Activated T-cell treated with anti-CD3 and anti-CD28 coated beads, Interleukin-2, amount 50 U/mL, for 4 hours (primary cell): ENCODE measurements at regions not wholly inside any gene's neighbourhood (a gene's known extent, or its start where the extent isn't known, plus 50 kb on each side); places are given as distances from the start of the nearest gene placed in this dataset.
"Not testable (repeated sequence)": the region's sequence is repeated elsewhere in the genome, so short reads cannot be mapped to it uniquely, and the experiment has no call there.

ENCODE experiments used
- ATAC-seq, 2 donors: fragments of 200-7000 bp; cut with Tn5 transposase; one replicate each; pipeline ENCODE4 v1.10.0; 2021
- DNase-seq: peaks from one replicate; pipeline ENCODE4 v3.0.0-alpha.2; 2020
- H3K27me3 Mint-ChIP-seq: one replicate; pipeline ENCODE4 v1.8.0; 2021; ENCODE audit warnings: low read depth, mixed read lengths
- H3K36me3 Mint-ChIP-seq: one replicate; pipeline ENCODE4 v1.8.0; 2022; ENCODE audit warnings: mixed read lengths; ENCODE audit not compliant: insufficient read depth
- H3K4me1 Mint-ChIP-seq: one replicate; pipeline ENCODE4 v1.8.0; 2021; ENCODE audit warnings: low read depth, mixed read lengths
- H3K4me3 Mint-ChIP-seq: one replicate; pipeline ENCODE4 v1.8.0; 2021; ENCODE audit warnings: mild to moderate bottlenecking, moderate library complexity, mixed read lengths
- H3K9me3 Mint-ChIP-seq: one replicate; pipeline ENCODE4 v1.8.0; 2021; ENCODE audit warnings: mixed read lengths

DNA sequence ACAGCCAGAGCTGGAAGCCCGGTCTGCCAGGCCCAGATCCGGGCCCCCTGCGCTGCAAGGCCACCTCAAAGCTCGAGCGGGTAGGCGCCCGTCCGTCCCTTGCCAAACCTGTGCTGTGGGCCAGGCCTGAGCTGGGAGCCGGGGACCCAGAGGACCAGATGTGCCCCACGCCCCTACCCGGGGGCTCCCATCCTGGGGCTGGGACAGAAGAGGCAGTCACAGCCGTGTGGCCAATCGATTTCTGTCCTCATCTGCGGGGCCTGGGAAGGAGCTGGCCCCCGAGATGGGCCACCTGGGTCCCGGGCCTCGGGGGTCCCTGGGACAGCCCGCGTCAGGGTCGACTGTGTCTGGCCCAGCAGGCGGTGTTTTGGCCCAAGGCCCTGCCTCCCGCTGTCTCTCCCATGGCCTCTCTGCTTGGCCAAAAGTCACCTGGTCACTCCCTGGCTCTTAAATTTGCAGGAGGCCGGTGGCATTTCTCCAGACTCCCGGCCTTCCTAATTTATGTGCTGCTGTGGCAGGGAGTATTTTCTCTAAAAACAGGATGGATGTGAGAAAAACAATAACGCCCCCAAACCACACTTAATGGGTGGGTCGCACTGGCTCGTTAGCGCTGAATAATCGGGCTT is 63.8 kb downstream of the UNCX start:
- Mint-ChIP-seq H3K9me3 (no peaks in the 10 kb centered on the region), H3K36me3 (no peaks in the 10 kb centered on the region), H3K27me3 (peaks cover 24% of the 10 kb centered on the region), H3K4me3 (no peak overlapping the region), H3K4me1 (no peaks in the 10 kb centered on the region)
- no peak for DNase-seq
- no peak for ATAC-seq

DNA sequence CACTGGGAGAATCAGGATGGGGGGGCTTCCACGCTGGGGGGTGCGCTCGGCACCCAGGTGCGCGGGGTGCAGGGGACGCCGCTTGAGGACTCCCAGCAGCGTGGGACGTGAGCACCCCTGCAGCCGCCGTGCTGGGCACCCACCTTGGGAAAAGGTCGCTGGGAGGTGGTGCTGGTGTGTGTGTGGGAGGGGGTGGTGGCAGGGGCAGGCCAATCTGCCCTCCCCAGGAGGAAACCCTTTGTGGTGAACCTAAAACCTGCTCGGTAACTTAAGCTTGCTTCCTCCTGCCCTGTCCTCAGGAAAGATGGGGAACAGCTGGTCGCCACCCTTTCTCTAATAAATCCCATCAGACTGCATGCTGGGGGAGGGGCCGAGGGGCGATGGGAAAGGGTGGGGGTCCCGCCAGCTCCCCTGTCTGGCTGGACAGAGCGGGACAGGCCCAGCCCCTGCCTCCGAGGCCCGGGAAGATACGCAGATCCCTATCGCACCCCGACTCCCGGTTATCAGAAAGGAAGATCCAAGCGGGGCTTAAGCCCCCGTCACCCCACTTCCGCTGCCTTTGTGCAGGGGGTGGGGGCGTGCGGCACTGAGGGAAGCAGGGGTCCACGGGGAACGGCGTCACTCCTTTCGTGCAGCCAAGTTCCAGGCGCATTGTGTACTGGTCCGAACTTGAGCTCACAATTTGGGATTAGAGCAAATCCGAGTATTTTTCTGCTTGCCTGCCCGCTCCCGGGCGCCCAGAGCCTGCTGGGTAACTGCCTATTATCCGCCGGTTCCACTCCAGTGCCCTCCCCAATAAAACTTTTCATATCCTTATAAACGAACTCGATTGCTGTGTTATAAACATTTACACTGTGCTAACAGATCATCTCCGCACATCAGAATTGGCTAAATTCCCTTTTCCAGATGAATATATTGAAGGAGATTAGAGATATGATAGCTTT is 64.6 kb downstream of the UNCX start:
- DNase-seq, result no peak
- Mint-ChIP-seq H3K4me3 (no peak overlapping the region), H3K27me3 (peaks cover 17% of the 10 kb centered on the region), H3K4me1 (no peaks in the 10 kb centered on the region), H3K36me3 (no peaks in the 10 kb centered on the region), H3K9me3 (no peaks in the 10 kb centered on the region)
- no peak for ATAC-seq

DNA sequence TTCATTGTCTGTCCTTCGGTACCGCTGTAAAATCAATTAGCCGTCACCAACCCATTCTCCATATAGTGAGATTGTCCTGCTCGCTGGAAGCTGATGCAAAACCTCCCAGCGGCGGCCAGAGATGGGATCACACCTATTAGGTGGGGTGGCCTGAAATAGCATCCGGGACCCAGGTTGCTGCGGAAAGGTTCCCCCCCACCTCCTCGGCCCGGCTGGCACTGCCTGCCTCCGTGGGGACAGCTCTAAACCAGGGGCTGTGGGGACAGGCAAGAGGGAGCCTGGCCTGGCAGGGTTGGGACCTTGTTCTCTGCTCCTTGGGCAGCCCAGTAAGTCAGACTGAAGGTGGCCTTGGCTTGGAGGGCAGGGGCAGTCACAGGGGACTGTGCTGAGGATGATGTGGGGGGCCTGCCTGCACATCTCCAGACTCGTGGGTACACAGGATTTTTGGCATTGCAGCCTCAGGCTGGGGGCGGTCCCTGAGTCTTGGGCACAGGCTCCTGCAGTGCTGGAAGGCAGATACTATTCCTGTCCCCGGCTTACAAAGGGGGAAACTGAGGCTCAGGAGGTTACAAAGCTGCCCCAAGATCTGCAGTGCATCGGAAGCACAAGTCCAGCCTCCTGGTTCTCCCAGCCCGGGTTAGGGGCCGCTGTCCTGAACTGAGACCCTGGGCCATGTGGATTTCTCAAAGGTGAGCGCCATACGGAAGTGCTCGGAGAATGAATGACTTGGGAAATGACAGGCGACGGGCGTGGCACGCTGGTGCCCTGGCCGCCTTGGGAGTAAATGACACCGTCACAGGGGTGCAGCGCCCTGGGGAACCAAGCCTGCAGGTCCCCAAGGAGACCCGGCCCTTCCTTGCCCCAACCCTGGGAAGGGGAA is 65.6 kb downstream of the UNCX start:
- ATAC-seq (no peak), DNase-seq (no peak)
- H3K9me3 Mint-ChIP-seq, result no peaks in the 10 kb centered on the region
- no peak overlapping the region for H3K4me3 Mint-ChIP-seq
- H3K27me3 Mint-ChIP-seq, result peaks cover 16% of the 10 kb centered on the region
- no peaks in the 10 kb centered on the region for H3K4me1 Mint-ChIP-seq
- no peaks in the 10 kb centered on the region for H3K36me3 Mint-ChIP-seq

DNA sequence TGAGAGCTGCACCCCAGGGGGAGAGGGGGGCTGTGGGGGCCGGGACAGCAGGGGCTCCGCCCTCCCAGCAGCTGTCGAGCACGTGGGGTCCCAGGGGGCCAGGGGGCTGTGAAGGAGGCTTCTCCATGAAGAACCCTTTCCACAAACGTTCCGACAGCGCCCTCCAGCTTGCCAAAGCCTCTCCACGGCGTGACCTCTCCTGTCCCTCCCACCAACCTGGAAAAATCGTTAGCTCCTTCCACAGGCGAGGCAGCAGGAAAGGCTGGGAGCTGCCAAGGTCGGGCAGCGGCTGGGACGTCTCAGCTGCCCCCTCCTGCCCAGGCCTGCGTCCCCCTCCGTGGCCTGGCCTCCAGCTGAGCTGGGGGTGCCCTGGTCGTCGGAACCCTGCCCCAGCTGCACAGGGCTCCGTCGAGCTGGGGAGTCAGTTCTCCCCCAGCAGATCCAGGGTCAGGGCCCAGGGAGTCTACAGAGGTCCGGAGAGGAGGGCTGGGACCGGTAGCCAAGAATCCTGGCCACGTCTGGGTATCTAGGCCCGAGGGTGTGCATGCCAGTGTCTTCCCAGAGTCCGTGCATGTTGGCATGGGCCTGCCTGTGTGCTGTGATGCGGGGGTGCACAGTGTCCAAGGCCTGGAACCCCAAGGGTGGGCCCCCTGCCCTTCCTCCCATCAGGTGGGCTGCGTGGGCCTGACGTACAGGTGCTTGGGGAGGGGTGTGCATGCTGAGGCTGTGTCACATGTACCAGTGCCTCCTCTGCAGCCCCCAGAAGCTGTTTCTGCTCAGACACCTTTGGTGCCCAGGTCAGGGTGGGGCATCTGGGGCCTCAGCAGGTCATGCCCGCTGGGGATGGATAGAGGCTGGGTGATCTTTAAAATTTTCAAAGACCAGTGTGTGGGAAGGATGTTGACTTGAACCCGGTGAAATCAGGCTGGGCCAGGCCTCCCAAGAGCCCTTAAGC is 66.5 kb downstream of the UNCX start:
- Mint-ChIP-seq H3K27me3 (peaks cover 15% of the 10 kb centered on the region), H3K4me3 (no peak overlapping the region), H3K9me3 (no peaks in the 10 kb centered on the region), H3K36me3 (no peaks in the 10 kb centered on the region), H3K4me1 (no peaks in the 10 kb centered on the region)
- no peak for ATAC-seq
- no peak for DNase-seq

DNA sequence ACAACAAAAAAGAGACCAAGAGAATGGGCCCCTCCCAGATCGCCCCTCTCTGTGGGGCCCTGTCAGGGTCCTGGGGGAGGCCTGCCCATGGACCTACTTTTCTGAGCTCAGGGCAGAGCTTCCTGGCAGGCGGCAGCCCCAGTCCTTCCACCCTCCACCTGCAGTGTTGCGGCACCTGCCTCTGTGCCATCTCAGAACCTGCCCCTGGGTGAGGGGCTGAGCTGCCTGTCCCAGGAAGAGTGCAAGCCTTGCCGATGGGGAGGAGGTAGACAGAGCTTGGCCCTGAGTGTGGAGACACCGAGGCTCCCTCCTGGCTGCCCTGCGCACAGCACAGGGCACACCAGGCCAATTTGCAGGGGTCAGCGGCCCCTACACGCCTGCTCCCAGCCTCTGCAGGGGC is 67.5 kb downstream of the UNCX start:
- no peaks in the 10 kb centered on the region for H3K36me3 Mint-ChIP-seq
- no peaks in the 10 kb centered on the region for H3K4me1 Mint-ChIP-seq
- no peaks in the 10 kb centered on the region for H3K9me3 Mint-ChIP-seq

DNA sequence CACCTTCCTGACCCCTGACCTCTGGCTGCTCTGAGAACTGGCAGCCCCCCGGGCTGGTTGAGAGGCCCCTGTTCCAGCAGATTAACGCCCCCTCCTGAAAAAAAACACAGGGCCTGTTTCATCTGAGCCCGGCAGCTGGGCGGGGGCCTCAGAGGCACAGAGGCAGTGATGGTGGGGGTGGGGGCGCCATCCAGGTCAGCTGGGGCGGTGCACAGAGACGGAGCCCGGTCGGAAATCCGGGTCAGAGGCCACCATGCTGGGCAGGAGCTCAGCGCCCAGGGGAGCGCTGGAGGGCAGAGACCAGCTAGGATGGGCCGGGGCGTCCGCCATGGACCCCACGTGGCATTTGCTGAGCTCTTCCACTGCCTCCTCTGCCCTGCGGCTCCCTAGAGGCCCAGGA is 68.0 kb downstream of the UNCX start:
- H3K9me3 Mint-ChIP-seq, result no peaks in the 10 kb centered on the region
- H3K36me3 Mint-ChIP-seq, result no peaks in the 10 kb centered on the region
- H3K4me3 Mint-ChIP-seq, result no peak overlapping the region
- peaks cover 18% of the 10 kb centered on the region for H3K27me3 Mint-ChIP-seq
- H3K4me1 Mint-ChIP-seq, result no peaks in the 10 kb centered on the region
- no peak for ATAC-seq
- DNase-seq, result no peak

More for the DNA sequence above, 67.5 kb downstream of the UNCX start:
- ATAC-seq (no peak), DNase-seq (no peak)
- H3K27me3 Mint-ChIP-seq, result peaks cover 18% of the 10 kb centered on the region
- no peak overlapping the region for H3K4me3 Mint-ChIP-seq

DNA sequence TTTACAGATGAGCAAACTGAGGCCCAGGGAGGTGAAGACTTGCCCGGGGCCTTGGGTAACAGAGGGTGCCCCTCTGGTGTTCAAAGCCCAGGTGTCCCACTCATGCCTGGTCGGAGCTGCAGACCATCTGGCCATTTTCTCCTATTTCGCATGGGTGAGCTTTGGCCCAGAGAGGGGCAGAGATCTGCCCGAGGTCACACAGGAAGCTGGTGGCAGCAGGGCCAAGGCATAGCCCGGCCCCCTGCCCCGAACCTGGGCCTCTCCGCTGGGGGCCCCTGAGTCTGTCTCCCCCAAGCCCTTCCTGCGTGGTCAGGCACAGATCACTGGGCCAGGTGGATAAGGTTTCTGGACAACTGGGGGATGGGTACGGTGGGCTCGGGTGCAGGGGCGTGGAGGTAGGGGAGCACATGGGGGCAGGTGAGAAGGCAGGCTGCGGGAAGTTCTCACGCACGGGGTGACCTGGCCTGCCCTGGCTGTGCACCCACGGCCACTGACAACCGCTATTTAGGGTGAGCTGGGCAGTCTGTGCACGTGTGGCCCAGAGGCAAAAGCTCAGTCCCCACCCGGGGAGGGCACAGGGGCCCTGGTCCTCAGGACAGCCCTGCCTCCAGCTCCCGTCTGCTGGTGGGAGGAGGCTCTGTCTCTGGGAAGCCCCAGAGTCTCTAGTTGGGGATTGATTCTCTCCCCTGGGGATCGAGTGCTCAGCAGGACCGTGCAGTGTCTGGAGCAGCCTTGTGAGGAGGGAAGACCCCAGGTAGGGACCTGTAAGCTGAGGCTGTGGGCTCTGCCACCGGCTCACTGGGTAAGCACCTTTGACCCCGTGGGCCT is 68.6 kb downstream of the UNCX start:
- ATAC-seq, result no peak
- Mint-ChIP-seq H3K4me1 (no peaks in the 10 kb centered on the region), H3K9me3 (no peaks in the 10 kb centered on the region), H3K27me3 (peaks cover 18% of the 10 kb centered on the region), H3K36me3 (no peaks in the 10 kb centered on the region), H3K4me3 (no peak overlapping the region)
- no peak for DNase-seq

DNA sequence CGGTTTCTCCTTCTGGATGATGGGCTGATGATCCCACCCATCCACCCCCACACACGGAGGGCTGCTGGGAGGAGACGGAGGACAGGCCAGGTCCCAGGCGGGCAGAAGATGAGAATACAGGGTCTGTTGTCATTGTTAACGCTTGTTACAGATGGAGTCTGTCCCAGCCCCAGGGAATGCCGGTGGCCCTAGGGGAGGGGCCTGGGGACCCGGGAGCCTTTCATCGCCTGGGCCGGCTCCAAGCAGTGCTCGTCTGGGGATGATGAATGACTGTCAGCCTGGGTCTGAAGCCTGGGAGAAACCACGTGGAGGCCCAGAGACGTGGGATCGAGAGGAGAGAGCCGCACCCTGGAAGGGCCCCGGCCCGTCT is 69.2 kb downstream of the UNCX start:
- Mint-ChIP-seq H3K27me3 (peaks cover 20% of the 10 kb centered on the region), H3K4me3 (no peak overlapping the region), H3K36me3 (no peaks in the 10 kb centered on the region), H3K9me3 (no peaks in the 10 kb centered on the region), H3K4me1 (no peaks in the 10 kb centered on the region)
- DNase-seq (no peak), ATAC-seq (no peak)

DNA sequence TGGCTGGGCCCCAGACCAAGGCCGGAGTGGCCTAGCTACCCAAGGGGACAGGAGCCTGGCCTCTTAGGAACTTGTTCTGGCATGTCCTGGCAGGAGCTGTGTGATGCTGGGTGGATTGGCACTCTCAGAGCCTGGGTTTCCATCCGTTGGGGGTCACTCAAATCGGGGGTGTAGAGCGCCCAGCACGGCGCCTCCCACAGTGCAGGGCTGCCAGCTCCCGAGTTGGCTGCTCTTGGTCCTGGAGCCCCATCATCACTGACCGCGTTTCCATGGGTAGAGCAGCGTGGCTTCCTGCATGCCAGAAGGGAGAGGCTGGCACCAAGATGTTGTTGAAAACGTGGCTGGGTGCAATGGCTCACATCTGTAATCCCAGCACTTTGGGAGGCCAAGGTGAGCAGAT is 70.3 kb downstream of the UNCX start:
- Mint-ChIP-seq H3K27me3 (peaks cover 11% of the 10 kb centered on the region), H3K36me3 (no peaks in the 10 kb centered on the region), H3K9me3 (no peaks in the 10 kb centered on the region), H3K4me1 (no peaks in the 10 kb centered on the region), H3K4me3 (no peak overlapping the region)
- ATAC-seq (no peak), DNase-seq (no peak)

DNA sequence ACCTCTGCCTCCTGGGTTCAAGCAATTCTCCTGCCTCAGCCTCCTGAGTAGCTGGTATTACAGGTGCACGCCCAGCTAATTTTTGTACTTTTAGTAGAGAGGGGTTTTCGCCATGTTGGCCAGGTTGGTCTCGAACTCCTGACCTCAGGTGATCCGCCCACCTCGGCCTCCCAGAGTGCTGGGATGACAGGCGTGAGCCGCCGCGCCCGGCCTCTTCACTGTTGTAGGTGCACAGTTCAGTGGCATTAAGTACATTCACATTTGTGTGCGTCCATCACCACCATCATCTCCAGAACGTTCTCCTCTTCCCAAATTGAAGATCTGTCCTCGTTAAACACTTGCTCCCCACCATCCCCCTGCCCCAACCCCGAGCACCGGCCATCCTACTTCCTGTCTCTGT is 71.3 kb downstream of the UNCX start:
- ATAC-seq, H3K36me3 Mint-ChIP-seq, H3K9me3 Mint-ChIP-seq, H3K27me3 Mint-ChIP-seq, DNase-seq, H3K4me3 Mint-ChIP-seq, H3K4me1 Mint-ChIP-seq: not testable (repeated sequence)

DNA sequence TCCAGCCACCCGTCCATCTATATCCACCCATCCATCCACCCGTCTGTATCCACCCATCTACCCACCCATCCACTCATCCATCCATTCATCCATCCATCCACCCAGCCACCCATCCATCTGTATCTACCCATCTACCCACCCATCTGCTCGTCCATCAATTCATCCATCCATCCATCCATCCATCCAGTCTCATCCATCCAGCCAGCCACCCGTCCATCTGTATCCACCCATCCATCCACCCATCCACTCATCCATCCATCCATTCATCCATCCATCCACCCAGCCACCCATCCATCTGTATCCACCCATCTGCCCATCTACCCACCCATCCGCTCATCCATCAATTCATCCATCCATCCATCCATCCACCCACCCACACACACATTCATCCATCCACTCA is 73.2 kb downstream of the UNCX start:
- H3K4me1 Mint-ChIP-seq, result no peaks in the 10 kb centered on the region
- H3K36me3 Mint-ChIP-seq, result no peaks in the 10 kb centered on the region
- H3K9me3 Mint-ChIP-seq, result no peaks in the 10 kb centered on the region
- H3K4me3 Mint-ChIP-seq, result no peak overlapping the region
- peaks cover 5% of the 10 kb centered on the region for H3K27me3 Mint-ChIP-seq
- DNase-seq, result no peak
- no peak for ATAC-seq

DNA sequence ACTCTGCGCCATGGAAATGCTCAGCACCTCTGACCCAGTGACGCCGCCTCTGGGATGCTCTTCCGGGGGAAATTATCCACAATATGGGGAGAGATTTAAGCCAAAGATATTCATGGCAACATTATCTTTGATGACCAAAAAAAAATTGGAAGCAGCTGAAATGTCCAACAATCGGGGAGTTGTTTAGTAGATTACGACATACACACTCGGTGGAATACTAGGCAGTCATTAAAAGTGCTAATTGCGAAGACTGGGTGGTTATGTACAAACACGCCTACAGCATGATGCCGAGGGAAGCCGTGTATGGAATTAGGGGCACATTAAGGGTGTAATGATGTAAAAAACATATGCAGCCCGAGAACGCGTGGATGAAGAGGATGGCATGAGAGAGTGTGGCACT is 75.2 kb downstream of the UNCX start:
- Mint-ChIP-seq H3K4me3 (no peak overlapping the region), H3K27me3 (peaks cover 5% of the 10 kb centered on the region), H3K9me3 (no peaks in the 10 kb centered on the region), H3K36me3 (no peaks in the 10 kb centered on the region), H3K4me1 (no peaks in the 10 kb centered on the region)
- DNase-seq, result no peak
- no peak for ATAC-seq

DNA sequence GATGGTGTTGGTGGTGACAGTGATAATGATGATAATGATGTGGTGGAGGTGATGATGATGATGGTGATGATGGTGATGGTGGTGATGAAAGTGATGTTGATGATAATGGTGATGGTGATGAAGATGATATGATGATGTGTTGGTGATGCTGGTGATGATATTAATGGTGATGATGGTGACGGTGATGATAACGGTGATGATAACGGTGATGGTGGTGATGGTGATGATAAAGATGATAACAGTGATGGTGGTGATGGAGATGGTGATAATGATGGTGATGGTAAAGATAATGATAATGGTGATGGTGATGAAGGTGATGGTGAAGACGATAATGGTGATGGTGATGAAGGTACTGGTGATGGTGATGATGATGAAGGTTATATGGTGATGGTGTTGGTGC is 76.6 kb downstream of the UNCX start:
- Mint-ChIP-seq H3K4me1 (no peaks in the 10 kb centered on the region), H3K4me3 (no peak overlapping the region), H3K27me3 (peaks cover 5% of the 10 kb centered on the region), H3K9me3 (no peaks in the 10 kb centered on the region), H3K36me3 (no peaks in the 10 kb centered on the region)
- DNase-seq (no peak), ATAC-seq (no peak)
